NCI-H2196 treated with DMSO at 0.1 percent for 48 hours (cell line): ENCODE measurements at regions not wholly inside any gene's neighbourhood (a gene's known extent, or its start where the extent isn't known, plus 50 kb on each side); places are given as distances from the start of the nearest gene placed in this dataset.
A peak's percentile ranks its signal among the peaks of the same experiment; 100 is the strongest.

Experiments used
- DNase-seq: peaks from one replicate; lab custom pipeline; 2025; ENCODE audit not compliant: unreplicated experiment; lab: John Stamatoyannopoulos, UW

DNA sequence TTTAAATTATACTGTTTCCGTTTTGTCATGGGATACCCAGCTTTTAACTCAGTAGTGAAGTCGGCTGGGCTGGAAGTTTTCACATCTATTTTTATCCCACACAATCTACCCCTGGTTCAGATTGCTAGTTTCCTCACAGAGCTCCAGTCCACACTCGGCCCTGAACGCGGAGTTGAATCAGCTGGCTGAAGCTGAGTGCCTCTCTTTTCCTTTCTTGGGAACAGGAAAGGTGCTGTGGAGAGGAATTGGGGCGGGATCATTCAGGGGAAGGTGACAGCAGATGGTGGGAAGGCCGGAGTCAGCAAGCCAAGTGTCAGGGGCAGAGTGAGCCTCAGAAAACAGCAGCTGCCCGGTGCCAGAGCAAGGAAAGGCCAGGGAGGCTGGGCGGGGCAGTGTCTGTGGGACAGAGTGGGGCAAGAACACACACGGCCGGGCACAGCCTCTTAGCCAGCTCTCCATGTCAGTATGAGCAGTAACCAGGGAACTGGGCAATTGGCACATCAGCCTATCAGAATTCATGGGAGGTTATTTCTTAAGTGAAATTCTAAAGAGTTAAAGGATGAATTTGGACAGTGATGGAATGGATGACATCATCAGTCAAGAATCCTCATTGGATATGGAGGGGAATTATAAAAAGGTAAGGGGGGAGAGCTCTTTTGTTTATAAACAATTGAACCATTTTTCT lies 135.7 kb upstream of the IL12A start:
- no peak for DNase-seq

DNA sequence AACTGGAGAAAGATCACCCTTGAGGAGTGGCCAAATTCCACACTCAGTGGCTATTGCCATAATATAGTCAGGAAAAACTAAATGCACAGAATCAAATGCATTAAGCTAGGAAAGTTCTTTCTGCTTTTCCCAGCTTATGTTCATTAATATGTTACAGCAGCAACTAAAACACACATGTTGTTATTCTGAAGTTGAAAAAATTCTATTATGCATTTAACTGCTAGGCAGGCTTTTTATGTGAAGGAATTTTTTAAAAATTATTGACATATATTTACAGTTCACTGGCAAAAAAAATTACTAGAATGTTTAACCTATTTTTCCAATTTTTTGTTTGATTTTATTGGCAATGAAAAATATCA lies 135.2 kb upstream of the IL12A start:
- no peak for DNase-seq

DNA sequence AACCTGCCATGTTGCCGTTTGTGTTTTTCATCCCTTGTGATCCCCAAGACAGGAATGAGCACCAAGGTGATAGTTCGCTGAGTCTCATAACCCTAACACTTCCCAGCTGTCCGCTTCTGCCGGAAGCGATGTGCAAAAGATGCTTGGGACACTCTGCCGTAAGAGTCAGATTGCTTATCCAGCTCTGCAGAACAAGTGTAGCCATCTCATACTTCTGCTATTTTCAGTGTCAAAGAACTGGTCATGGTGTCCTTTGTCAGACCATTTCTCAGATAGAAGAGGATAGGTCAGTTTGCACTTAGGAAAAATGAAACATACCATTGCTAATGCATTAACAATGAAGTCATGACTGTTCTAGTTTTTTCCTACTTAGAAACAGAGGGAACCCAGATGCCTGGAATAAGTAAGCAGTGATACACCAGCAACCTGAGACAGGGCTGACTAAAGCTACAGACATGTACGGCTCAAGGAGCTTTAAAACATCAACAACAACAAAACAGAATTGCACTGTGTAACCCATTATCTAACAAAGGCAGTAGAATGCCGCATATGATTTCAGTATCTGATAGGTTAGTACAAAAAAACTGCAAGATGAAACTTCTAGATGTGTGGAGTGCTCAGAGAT lies 134.0 kb upstream of the IL12A start:
- DNase-seq = no peak

DNA sequence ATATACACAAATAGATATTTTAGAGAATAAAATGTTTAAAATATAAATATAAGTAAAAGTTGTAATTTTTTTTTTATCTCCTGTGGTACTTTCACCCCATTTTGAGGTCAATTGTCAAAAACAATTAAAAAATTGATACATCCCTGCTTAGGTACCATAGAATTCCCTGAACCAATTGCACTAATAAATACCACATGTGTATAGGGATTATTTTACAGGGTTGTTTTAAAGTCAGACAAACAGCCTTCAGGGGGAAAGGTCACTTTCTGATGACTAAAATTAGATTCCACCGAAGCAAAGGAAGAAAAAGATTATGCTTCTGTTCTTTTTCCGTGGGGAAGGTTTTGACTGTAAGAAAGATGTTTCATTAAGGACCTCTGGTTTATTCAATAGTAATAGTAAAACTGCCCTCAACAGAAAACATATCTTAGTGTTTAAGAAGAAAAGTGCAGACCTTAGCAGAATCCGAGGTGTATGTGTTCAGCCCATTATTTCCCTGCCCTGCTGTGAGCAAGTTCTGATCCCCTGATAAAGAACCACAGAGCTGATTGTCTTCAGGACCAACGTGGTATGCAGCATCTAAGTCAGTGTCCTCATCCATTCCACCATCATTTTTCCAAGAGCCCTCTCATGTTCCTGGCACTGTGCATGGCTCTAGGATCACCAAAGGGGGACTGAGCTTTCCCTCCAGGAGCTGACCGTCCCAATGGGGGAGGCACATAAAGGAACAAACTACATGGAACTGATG lies 132.9 kb upstream of the IL12A start:
- DNase-seq = no peak

DNA sequence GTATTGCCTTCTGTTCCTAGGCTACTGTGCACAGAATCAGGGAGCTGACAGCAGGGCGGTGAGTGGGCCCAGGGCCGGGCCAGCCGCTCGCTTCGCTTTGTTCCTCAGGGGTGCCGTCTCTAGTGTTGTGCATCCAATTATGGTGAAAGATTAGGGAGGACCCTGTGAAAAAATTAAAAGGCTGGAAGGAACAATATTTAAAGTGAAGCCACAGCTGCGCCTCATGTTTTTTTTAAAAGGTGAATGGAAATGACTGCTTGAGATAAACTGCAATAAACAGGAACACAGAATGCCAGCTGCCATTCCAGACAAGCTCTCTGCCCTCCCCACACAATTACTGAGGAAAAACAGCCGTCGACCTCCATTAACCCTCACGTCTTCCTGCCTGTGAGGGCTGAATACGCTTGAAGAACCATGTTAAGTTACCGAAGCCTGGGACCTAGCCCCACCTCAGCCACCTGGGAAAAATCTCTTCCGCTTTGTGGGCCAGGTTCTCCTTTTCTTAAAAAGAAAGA lies 132.0 kb upstream of the IL12A start:
- DNase-seq = no peak

DNA sequence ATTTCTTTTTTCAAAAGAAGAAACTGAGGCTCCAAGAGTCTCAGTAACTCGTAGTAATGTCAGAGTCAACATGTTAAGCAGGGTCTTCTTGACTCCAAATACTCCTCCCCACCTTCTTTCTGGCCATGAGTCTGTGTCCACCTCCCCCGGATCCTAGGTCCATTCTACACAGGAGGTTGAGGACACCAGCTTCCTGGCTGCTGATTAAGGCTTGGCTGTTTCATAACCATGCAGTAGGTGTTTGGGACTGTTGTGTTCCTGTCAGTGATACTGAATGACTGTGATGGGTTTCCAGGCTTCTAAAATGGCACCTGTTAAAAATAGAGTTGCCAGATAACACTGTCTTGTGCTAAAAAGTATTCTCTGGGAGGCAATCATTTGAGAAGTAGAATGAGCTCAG lies 130.8 kb upstream of the IL12A start:
- no peak for DNase-seq

DNA sequence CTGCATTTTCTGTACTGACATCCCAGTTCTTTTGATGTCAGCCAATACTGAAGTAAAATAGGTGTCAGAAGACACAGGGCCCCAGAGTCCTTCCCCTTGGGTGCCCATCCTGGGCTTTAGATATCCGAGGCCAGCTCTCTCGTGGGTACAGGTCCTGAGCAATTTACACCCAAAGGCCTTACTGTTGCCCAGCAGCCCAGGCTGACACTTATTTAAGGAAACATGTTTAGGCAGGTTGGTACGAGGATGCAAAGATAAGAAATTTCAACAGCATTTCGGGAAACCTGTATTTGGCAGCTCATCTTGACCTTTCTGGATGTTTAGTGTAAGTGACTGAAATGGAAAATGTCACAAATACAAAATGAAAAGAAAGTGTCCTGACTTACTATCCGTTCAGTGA lies 130.0 kb upstream of the IL12A start:
- no peak for DNase-seq

DNA sequence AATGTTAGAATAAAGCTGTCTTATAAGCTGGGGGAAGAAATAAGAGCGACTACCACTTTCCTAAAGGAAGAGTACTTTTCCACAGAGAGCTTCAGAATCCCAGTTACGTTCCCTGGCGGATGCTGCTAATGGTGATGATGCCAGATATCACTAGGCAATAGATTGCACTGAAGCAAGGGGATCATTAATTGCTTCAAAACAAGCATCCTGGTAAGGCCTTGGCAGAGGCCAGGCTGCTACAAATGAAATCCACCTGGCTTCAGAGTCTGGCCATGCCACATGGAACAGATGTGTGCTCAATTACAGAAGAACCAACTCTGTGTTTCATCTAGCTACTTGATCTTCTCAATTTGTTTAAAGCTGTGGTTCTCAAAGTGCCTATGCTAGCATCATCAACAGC lies 129.2 kb upstream of the IL12A start:
- DNase-seq = no peak

DNA sequence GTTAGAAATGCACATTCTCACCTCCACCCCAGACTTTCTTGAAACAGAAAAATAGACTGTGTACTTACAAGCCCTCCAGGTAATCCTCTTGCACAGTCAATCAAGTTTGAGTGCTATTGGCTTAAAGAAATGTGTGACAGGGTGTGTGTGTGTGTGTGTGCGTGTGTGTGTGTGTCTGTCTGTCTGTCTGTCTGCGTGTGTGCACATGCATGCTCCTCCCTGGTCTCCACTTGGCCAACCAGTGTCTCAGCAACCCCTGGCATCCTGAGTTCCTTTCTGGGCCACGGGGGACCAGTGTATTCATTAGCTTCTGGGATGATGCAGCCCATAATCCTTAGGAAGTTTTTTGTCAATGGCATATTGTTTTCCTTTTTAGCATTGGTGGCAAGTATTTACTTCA lies 128.8 kb upstream of the IL12A start:
- no peak for DNase-seq

DNA sequence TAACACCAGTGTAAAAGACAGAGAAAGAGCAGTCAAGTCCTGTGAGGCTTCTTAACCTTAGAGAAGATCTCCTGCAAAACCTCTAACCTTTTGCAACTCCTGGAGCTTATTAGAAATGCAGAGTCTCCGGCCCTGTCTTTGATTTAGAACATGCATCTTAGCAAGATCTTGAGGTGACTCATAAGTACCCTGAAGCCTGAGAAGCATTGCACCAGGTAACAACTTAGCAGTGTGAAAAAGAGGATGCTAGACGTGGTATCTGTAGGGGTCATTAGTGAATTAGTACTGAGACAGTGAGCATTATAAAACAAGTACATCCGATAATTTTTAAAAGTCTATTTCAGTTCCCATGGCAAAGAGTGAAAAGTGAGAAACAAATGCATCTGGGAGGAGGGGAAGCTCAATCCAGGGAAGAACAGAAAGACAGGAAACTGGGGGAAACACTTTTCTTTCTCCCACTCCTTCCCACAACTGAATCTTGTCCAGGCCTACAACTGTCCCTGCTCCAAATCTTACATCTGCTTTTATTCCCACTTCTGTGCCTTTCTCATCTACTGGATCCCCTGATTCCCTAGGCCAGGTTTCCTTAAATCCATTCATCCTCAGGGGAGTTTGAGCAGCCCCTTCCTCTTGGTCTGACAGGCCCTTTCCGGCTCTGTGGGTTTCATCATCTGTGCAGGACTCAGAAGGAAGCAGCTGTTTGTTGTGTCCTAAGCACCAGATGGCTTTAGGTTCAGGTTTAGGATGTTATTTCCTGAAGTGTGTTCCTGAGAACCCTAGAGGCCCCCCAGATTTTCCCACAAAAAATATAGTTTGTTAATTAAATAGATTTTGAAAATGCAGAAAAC lies 128.1 kb upstream of the IL12A start:
- DNase-seq = no peak

DNA sequence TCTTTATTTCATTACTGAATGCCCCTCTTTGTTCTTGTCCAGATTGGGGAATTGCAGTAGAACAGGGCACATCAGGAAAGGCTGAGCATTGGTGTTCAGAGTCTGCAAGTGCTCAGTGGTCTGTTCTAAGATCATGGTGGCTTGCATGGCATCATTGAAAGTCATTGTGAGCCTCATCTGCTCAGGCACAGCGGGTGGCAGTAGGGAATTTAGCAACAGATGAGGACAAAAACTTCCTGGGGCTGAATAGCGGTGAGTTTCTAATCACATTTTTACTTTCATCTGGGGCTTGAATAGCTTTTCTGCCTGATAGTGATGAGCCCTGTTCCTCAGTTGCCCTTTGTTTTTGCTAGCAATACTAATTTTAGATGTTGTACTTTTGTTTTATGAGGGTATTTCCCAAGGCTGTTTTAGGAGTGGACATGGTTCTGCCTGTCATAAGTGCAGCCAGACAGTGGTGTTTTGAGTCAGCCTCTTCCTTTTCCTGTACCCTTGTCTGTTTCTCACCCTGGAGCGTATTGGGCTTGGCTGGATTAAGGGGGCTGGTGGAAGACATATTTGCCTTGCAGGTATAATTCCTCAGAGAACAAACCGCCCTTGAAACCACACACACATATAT lies 127.2 kb upstream of the IL12A start:
- DNase-seq = no peak

DNA sequence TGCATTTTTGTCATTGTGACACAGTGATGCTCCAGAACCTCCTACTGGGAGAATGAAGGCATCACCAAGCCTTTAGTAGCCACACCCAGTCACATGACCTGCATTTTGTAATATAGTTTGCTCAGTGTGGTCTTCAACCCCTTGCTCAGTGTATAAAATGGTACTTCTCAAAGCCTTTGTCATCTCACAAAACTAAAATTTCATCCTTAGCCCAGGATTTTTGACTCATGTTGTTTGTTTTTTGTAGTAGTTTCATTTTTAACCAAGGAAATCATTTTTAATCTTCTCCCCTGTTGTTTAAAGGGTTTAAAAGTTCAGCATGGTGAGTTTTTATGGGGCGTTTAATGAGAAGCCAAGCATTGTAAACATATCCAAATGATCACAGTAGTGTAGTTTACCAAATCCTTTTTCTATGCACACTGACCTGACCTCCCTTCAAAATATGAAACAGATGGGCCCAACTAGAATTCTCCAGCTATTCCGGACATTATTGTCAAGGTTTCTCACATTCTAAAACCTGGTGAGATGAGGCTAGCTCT lies 123.5 kb upstream of the IL12A start:
- DNase-seq = no peak

DNA sequence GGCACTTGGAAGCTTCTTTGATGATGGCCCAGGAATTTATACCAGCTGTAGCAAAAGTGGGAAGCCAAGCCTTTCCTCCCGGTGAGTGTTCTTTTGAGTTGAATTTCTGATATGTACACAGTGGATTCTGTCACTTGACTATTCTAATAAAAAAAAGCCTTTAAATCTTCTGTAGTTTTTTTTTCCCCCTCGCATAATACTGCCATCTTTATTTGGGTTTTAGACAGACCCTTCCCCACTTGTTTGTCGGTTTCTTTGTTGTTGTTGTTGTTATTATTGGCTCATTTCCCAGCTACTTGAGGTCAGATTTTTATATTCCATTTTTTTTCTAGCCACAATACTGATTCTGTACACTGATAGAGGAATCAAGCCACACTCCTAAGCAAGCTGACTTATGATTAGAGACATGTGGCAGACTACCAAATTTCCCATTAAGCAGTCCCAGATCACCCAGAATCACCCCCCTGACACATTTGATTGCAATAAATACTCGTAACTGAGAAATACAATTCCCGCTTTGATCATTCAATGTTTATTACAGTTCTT lies 122.4 kb upstream of the IL12A start:
- DNase-seq = peak; percentile 54

DNA sequence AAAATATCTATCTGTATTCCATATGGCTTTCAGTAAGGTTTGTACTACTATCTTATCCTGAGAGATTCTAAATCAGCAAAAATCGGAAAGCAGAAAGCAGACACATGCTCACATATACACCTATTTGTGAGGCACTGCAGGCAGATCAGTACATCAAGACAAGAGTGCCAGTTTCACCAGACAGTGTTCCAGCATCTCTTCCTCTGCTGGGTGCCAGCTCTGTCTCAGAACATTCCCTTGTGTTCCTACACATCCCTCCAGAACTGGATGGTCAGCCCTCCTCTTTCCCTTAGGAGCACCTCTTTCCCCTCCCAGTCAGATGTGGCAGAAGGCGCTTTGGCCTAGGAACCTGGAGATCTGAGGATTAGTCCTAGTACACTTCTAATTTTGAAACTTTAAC lies 121.3 kb upstream of the IL12A start:
- no peak for DNase-seq

DNA sequence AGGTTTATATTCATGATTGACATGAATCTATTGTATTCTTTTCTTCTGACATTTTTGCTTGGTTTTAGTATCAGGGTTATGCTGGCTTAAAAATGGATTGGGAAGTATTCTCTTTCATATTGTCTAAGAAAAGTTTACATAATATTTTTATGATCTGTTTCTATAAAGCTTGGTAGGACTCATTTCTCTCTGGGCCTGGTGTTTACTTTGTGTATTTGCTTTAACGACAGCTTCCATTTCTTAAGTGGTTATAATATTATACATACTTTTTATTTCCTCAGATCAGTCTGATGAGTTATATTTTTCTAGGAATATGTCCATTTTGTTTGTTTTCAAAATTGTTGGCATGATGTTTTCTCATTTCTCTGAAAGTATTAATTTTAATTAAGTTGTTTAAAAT lies 117.9 kb upstream of the IL12A start:
- DNase-seq = no peak

DNA sequence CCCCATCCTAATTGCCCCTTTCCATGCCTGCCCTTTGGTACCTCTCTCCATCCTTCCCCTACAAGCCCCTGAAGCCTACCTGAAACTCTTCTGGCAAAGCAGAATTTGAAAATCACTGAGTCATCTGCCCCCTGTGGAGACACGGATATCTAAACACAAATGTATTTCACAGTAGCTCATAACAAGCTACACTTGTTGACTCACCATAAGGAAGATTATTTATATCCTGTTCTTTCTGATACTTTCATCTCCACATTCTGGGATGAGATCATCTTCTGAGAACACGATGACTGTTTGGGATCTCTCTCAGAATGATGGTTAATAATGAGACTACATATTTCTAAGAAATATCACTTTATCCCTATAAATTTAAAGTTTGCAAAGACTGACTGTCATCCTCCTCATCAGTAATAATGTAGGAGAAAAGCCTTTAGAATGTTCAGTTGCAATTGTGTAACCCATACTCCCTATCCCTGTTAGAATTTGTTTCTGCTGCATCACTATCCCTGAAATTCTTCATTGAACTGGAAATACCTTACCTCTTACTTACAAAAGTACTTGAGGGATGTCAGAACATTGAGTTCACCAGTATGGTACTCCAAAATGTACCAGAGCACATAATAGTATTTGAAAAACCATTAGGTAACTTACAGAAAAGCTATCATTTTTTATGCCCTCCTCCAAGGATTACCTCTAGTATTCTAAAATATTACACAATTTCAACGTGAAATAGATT lies 116.1 kb upstream of the IL12A start:
- DNase-seq = no peak

DNA sequence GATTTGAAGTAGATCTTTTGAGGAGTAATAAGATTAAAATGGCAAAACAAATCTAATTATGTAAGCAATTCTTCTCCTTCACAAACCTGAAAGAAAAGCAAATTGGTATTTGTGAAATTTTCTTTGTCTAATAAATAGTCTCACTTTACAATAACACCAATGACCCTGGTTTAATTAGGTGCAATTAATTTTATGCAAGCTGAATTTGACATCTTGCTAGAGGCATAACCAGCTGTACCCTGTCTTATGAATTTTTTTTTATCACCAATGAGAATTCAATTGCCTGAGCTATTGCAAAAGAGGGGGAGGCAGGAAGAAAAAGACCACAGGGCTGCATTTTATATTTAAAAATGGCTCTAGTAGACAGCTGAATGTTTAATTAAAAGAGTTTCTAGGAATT lies 113.5 kb upstream of the IL12A start:
- no peak for DNase-seq

DNA sequence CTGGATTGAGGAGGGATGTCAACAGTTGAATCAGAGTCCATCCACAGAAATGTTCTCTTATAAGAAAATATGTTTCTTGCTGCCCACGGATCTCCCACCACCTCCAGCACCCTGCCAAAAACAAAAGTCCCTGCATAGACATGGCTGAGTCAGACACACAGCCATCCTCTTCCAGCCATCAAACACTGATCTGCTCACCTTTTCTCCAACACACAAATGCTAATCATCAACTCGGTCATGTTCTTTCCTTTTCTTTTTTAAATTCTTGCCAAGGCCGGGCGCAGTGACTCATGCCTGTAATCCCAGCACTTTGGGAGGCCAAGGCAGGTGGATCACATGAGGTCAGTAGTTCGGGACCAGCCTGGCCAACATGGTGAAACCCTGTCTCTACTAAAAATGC lies 110.7 kb upstream of the IL12A start:
- no peak for DNase-seq

DNA sequence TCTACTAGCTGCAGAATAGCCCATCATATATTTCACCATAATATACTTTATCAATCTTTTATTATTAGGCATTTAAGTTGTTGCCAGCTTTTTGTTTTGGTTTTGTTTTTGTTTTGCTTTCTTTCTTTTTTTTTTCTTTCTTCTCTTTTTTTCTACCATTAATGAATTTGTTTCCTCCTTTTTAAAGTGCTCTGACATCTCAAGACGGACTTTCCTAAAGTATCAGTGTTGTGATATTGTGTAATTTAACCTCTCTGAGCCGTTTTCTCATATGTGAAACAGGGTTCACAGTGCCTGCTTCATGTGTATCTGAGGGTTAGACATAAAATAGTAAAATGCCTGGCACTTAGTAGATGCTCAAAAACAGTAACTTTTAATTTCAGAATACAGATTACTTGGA lies 109.5 kb upstream of the IL12A start:
- DNase-seq = no peak

DNA sequence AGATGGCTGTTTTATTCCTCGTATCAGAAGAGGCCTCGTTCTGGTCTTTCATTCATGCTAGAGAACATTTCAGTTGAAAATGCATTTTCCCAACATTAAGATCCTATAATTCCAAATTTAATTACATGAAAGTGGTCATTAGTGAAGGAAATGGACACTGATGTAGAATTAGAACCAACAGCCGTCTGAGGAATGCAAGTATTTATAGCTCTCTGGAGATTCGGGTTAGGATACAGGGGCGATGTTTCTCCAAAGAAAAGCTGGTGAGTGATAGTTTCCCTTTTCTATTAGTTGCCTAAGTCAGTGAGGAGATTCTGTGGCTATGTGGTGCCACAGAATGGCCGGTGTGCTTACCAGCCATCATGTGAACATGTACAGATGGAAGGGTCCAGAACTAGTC lies 109.0 kb upstream of the IL12A start:
- no peak for DNase-seq
